Suprapubic skin (tissue), 3 donors: ENCODE measurements at regions not wholly inside any gene's neighbourhood (a gene's known extent, or its start where the extent isn't known, plus 50 kb on each side); places are given as distances from the start of the nearest gene placed in this dataset.

Experiments used
- EP300 ChIP-seq: sonication (generic); formaldehyde crosslinking; IDR thresholded peaks from one replicate; pipeline ENCODE4 v1.6.1; 2017; ENCODE audit warnings: antibody characterized with exemption
- POLR2A ChIP-seq, 2 donors: fragments of 450-650 bp; IDR thresholded peaks; one replicate each; pipeline ENCODE4 v1.6.1; 2017; ENCODE audit warnings: antibody characterized with exemption in 2 of 2, mild to moderate bottlenecking in 2 of 2, moderate library complexity in 2 of 2
- TF ChIP-seq, protein P1 (sequence below), 2 donors: fragments of 200-600 bp in 1 of 2; fragments of 450-650 bp in 1 of 2; sonication (generic) in 1 of 2; IDR thresholded peaks; one replicate each; pipeline ENCODE4 v1.5.1; 2016 to 2019; ENCODE audit warnings: antibody characterized with exemption in 2 of 2, mild to moderate bottlenecking in 1 of 2, moderate library complexity in 1 of 2

DNA sequence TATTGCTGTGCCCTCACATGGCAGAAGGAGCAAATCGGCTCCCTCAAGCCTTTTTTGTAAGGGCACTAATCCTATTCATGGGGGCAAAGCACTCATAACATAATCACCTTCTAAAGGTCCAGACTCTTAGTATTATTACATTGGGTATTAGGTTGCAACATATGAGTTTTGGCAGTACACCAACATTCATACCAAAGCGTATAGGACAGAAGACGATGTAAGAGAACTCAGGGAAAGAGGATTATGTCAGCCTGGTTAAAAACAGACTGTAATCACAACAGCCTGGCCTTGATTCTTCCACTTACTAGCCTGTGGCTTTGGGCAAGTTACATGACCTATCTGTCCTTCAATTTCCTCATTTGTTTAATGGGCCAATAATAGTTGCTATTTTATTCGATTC, 828.5 kb upstream of the NECTIN3 start:
- TF ChIP-seq, protein P1, sequence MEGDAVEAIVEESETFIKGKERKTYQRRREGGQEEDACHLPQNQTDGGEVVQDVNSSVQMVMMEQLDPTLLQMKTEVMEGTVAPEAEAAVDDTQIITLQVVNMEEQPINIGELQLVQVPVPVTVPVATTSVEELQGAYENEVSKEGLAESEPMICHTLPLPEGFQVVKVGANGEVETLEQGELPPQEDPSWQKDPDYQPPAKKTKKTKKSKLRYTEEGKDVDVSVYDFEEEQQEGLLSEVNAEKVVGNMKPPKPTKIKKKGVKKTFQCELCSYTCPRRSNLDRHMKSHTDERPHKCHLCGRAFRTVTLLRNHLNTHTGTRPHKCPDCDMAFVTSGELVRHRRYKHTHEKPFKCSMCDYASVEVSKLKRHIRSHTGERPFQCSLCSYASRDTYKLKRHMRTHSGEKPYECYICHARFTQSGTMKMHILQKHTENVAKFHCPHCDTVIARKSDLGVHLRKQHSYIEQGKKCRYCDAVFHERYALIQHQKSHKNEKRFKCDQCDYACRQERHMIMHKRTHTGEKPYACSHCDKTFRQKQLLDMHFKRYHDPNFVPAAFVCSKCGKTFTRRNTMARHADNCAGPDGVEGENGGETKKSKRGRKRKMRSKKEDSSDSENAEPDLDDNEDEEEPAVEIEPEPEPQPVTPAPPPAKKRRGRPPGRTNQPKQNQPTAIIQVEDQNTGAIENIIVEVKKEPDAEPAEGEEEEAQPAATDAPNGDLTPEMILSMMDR (IDR thresholded peaks at IDR 0.05): no peak
- TF ChIP-seq POLR2A (IDR thresholded peaks at IDR 0.05) (no peak), EP300 (no peak)
